ENCODE measurements at regions not wholly inside any gene's neighbourhood (a gene's known extent, or its start where the extent isn't known, plus 50 kb on each side); places are given as distances from the start of the nearest gene placed in this dataset.

DNA sequence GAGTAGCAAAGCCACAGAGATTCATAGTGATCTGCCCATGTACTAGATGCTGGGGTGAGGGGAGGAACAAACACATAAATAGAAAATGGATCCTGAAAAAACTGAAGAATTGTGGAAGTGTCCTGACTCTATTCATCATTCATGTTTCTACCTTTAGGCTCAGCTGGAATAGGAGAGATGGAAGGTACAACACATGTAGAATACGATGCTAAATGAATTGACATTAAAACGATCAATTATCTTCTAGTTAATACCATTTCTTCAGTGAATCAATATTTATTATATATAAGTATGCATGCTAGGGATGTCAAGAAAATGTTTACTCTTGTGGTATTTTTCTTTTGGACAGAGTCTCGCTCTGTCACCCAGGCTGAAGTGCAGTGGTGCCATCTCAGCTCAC lies 159.1 kb downstream of the IRS1 start:
- TF ChIP-seq CTCF (IDR thresholded peaks at IDR 0.05) (no peak), POLR2A (IDR thresholded peaks at IDR 0.05) (no peak)

Data from testis (tissue), 2 donors.